ENCODE measurements at regions not wholly inside any gene's neighbourhood (a gene's known extent, or its start where the extent isn't known, plus 50 kb on each side); places are given as distances from the start of the nearest gene placed in this dataset.

GRCh38 chr4:12270546-12270945 is 841.9 kb upstream of the HS3ST1 start:
- no peak for DNase-seq

DNA sequence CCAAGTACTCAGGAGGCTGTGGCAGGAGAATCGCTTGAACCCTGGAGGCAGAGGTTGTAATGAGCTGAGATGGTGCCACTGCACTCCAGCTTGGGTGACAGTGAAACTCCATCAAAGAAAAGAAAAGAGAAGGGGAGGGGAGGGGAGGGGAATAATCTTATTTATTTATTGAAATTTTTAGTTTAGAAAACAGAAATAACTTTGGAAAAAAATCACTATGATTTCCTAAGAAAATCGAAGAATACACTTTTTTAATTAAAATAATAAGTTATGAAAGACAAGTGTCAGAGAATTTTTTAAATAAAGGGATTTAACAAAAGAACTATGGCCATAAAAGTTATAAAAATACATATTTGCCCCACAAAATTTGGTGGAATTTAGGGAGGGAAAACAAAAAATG is 836.9 kb upstream of the HS3ST1 start:
- no peak for DNase-seq

DNA sequence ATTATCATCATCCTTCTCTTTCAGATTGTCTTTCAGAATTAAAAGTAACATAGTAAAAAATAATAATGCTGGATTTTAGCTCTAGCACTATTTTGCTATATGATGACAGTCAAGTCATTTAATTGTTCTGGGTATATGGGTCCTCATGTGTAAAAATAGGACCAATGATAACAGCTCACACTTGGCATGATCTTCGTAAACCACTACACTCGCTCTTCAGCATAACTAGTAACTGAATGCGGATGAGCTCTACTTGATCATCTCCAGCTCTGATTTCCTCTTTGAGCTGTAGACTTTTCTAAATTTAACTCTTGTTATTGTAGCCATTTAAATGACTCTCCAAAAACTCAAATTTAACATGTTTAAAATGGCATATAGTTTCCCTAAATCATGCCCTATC is 831.8 kb upstream of the HS3ST1 start:
- DNase-seq, result no peak

GRCh38 chr4:12244973-12245372 is 816.3 kb upstream of the HS3ST1 start:
- DNase-seq, result no peak

DNA sequence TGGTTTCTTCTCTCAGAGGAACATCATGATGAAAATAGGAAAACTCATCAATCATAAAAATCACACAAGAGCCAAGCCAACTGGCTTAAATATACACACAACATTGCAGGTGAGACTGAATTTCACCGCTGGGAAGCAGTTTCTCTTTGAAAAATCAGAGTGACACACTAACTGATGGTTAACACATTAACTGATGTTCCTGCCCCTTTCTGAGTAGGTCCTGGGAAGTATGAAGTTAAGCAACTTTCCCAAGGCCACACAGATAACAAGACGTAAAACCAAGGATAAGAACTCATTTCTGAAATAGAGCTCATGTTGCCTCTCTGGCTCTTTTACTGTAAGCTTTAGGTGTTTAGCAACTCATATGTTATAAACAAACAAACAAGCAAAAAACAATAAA is 813.7 kb upstream of the HS3ST1 start:
- DNase-seq, result no peak

DNA sequence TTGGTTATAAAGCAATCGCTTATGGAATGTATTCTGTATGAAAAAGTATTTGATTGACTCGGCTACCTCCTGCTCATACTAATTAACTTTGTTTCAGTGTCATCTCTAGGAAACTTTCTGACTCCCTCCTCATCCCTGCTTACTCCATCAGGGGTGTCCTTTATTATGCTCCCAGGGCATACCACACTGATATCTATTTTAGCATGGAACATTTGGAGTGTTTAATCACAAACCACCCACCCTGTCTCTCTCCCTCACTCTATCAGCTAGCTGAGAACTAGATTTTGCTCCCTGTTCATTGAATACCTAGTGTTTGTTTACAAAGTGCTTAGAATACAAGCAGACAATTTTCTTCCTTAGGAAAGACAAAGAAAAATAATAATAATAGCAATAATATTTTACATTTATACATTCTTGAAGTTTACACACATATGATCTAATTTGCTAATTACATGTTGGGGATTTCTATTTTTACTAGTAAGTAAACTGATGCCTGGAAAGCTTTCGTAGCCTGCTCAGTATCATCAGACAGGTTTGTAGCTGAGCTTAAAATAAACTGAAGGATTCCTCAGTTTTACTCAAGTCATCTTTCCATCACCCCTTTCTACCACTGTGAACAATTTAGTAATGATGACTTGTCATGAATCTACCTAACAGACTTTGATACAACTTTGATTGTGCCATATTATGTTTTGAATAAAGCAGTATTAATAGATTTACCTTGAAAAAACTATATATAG is 811.4 kb upstream of the HS3ST1 start:
- DNase-seq, result no peak

GRCh38 chr4:12231098-12231497 is 802.4 kb upstream of the HS3ST1 start:
- DNase-seq, result no peak

DNA sequence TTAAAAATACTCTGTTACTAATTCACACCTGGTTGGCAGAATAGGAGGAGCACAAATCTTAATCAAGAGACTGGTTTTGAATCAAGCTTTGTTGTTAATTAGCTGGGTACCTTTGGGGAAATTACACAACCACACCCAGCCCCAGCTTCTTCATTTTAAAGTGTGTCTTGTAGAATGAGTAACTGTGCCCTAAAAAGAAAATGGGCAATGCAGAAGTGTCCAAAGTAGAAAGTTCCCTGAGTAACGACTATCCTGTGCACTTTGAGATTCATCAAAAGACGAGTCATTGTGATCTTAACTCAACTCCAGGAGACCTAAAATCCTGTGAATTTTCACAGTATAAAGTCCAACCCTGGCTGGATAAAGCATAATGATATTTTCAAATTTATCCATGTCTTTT is 792.3 kb upstream of the HS3ST1 start:
- peak in 1 of 2 experiments; percentile 10 for DNase-seq

DNA sequence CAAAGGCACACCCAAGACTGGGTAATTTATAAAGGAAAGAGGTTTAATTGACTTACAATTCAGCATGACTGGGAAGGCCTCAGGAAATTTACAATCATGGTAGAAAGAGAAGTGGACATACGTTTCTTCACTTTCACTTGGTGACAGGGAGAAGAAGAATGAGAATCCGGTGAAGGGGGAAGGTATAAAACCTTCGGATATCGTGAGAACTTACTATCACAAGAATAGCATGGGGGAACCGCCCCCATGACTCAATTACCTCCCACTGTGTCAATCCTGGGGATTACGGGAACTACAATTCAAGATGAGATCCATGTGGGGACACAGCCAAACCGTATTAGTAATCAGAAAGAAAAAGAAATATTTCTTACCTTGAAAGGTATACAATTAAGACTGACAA is 782.9 kb upstream of the HS3ST1 start:
- DNase-seq, result no peak

- DNase-seq, result no peak
These were observed 778.7 kb upstream of the HS3ST1 start for GRCh38 chr4:12207396-12207795.

- no peak for DNase-seq
These were observed 777.4 kb upstream of the HS3ST1 start for GRCh38 chr4:12206091-12206490.

DNA sequence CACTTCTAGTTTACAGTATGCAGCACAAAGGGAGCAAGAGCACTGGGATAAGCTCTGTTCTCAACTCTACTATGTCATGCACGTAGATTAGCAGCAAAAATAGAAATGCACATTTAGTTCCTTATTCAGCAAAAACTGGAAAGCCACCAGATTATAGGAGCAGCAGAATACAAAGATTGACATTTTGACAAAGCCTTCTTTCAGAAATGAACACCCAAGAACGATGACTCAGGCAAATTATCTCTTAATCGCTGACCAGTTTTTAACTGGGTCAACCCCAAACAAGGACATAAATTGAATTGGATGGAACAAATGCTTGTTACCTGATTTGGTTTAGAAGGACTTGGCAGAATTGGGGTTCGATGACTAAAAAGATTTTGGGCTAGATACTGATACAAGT is 775.3 kb upstream of the HS3ST1 start:
- no peak for DNase-seq

DNA sequence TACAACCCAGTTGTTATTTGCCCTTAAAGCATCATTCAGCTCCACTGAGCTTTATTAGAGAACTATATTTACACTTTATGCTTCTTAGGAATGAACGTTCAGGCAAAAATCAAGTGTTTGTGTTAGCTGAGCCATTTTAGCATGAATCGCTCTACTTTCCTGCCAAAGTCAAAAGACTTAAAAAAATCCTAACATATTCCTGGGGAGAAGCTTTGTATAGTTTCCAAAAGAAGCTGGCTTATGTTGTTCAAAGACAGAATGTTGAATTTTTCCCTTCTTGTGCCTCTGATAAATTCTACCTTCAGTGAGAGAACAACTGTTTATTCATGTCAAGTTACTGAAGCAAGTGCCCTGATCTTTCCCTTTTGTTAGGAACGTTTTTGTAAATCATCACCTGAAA is 771.5 kb upstream of the HS3ST1 start:
- no peak for DNase-seq

DNA sequence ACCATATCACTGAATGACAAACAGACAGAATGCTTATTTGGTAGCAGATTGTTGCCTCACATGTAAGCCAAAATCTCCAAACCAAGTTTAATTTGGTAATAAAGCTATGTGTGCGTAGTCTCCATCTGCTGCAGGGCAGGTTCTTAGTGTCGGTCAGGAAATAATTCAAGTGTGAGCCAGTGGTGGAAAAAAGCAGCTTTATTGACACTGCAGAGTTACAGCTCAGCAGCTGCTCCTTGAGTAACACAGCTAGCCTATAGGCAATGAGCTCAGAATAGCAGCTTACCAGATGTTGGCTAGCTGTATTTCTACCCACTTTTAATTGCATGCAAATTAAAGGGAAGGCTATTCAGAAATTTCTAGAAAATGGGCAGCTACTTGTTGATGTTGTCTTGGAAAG is 757.8 kb upstream of the HS3ST1 start:
- DNase-seq, result no peak

- no peak for DNase-seq
These were observed 750.2 kb upstream of the HS3ST1 start for GRCh38 chr4:12178614-12179610.

DNA sequence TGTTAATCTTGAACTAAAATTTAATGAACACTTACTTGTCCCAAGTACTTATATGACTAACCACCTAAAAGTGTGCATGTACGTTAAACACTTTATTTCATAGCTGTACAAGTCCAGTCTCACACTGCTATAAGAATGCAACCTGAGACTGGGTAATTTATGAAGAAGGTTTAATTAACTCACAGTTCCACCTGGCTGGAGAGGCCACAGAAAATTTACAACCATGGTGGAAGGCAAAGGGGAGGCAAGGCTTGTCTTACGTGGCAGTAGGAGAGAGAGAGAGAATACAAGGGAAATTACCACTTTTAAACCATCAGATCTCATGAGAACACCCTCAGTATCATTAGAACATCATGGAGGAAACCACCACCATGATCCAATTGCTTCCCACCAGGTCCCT is 748.7 kb upstream of the HS3ST1 start:
- DNase-seq, result no peak

DNA sequence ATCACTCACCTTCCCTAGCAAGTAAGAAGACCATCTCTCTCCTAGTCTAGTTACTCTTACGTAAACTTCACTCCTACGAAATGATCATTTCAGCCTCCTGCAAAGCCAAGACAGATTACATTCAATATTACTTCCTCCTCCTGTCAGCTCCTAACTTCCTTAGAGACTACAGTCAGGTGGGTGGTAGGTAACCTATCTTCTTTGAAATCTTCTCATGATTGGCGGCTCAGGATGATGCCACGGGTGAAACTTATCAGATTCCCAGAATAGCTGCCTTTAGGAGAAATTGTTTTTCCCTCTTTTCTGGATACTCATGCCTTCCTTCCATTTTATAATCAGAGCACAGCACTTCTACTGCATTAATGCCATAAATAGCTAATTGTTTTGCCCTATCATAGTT is 744.8 kb upstream of the HS3ST1 start:
- DNase-seq, result no peak

DNA sequence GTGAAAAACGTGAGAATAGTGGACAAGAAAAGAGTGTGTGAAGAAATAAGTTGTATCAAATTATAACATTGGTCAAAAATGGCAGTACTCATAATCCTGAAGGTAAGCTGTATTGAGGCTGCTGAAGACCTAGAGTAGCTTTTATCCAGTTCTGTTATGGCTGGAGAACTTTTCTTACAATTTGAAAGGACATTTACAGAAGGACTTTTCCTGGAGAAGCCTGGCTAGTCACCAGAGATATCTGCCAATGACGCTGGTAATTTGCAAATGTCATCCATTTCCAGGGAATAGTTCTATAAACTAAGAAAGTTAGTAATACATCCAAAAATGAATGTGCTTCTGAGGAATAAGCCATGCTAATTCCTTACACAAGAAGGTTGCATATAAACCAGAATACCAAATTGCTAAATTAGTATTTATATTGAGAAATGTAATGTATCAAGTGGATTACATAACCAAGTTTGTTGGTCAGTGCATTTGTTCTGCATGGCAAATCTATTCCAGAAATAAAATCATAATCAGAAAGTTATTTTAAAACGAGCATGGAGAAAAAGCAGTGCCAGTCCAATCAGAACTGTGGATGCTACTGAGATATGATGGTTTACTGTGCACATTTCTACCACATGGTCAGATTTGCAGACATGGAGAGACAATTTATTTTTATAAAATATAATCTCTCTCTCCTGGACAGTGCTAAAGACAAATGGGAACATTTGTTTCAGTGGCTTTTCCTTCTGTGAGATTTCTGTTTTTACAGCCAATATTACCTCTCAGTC is 743.7 kb upstream of the HS3ST1 start:
- no peak for DNase-seq

- DNase-seq, result no peak
These were observed 741.6 kb upstream of the HS3ST1 start for GRCh38 chr4:12170308-12170707.

DNA sequence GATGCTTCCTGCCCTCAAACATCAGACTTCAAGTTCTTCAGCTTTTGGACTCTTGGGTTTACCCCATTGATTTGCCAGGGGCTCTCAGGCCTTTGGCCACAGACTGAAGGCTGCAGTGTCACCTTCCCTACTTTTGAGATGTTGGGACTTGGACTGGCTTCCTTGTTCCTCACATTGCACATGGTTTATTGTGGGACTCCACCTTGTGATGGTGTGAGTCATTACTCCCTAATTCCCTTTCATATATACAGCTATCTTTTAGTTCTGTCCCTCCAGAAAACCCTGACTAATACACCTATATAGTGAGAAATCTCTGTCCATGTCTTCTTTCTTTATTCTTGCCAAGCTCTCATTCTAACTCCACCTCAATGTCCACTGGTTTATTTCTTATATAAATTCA is 736.9 kb upstream of the HS3ST1 start:
- peak in 1 of 2 experiments; percentile 17 for DNase-seq

DNA sequence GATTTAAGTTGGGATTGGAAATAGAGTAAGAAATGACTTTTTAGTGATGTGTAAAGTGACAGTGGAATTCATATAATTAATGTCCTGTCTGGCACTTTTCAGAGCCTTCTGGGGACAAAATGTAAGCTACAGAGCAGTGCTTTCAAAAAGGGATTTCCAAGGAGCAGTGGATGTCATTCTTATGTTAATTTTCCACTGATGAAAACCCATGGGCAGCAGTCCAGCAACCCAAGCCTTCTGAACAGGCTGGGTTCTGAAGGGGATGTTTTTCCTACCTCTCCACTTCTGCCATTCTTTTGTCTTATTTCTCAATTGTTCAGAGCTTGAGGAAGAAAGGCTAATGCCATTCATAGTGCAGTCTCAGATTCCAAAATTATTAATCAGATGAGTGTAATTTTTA is 717.6 kb upstream of the HS3ST1 start:
- no peak for DNase-seq

GRCh38 chr4:12145768-12146167 is 717.1 kb upstream of the HS3ST1 start:
- no peak for DNase-seq

DNA sequence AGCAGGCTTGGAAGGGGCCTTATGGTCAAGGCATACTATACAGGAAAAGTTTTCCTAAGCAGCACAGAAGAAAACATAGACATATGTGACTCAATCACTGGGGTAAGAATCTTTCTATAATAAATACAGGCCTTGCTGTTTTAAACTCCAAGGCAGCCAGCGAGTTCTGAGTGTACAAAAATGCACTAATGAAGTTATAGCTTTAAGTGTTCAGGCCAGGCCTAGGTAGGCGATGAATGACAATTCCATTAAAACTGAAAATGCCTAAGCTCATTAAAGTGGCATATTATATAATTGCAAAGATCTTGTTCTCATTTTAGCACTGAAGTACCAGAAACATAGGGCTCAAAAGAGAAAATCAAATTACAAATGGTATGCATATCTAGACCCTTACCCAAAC is 716.4 kb upstream of the HS3ST1 start:
- DNase-seq, result no peak
